ENCODE measurements at regions not wholly inside any gene's neighbourhood (a gene's known extent, or its start where the extent isn't known, plus 50 kb on each side); places are given as distances from the start of the nearest gene placed in this dataset.

- Histone ChIP-seq H3K79me2 (ENCODE audit: insufficient read depth, low read depth, low read length) (no peaks in the 10 kb centered on the region), H3K27ac (ENCODE audit: low read depth, low read length, poor library complexity, severe bottlenecking) (no peak overlapping the region), H3K4me2 (ENCODE audit: low read length) (no peak overlapping the region), H2AFZ (ENCODE audit: low read length) (no peak overlapping the region), H3K9me2 (ENCODE audit: insufficient read depth, low read length) (no peaks in the 10 kb centered on the region), H3K9me3 (ENCODE audit: low read length) (no peaks in the 10 kb centered on the region), H3K36me3 (ENCODE audit: insufficient read depth, low read length) (no peaks in the 10 kb centered on the region), H4K20me1 (ENCODE audit: insufficient read depth, low read length) (no peaks in the 10 kb centered on the region), H3K4me1 (ENCODE audit: insufficient read depth, low read length, poor library complexity, severe bottlenecking) (no peaks in the 10 kb centered on the region), H3K4me3 (ENCODE audit: low read depth, low read length, poor library complexity, severe bottlenecking) (no peak overlapping the region)
- BruUV-seq (replicated peaks) = no TSS peak
- DNase-seq (ENCODE audit: low spot score) = no peak
- POLR2A ChIA-PET = no interaction called here
- TF ChIP-seq EZH2phosphoT487 (IDR thresholded peaks at IDR 0.05; ENCODE audit: borderline replicate concordance, low read depth, low read length) (no peak), CTCF (conservative IDR thresholded peaks at IDR 0.05; ENCODE audit: low read length) (no peak)
- CTCF ChIA-PET (ENCODE audit: unreplicated experiment) = no interaction called here
- intact Hi-C loops (cut with micrococcal nuclease; ENCODE audit: unreplicated experiment) = no loop called here
These were observed 116.8 kb upstream of the GORAB start for GRCh38 chr1:170414989-170415709.

- intact Hi-C loops (cut with micrococcal nuclease; ENCODE audit: unreplicated experiment) = no loop called here
- H3K36me3 ChIP-seq (ENCODE audit: insufficient read depth, low read length) = no peaks in the 10 kb centered on the region
- TF ChIP-seq EZH2phosphoT487 (IDR thresholded peaks at IDR 0.05; ENCODE audit: borderline replicate concordance, low read depth, low read length) = no peak
- no peak for TF ChIP-seq CTCF (conservative IDR thresholded peaks at IDR 0.05; ENCODE audit: low read length)
- H3K4me2 ChIP-seq (ENCODE audit: low read length) = no peak overlapping the region
- H3K9me2 ChIP-seq (ENCODE audit: insufficient read depth, low read length) = no peaks in the 10 kb centered on the region
- ChIA-PET POLR2A (no interaction called here), CTCF (ENCODE audit: unreplicated experiment) (no interaction called here)
- no TSS peak for BruUV-seq (replicated peaks)
- no peak overlapping the region for H2AFZ ChIP-seq (ENCODE audit: low read length)
- no peaks in the 10 kb centered on the region for H4K20me1 ChIP-seq (ENCODE audit: insufficient read depth, low read length)
- no peaks in the 10 kb centered on the region for H3K79me2 ChIP-seq (ENCODE audit: insufficient read depth, low read depth, low read length)
- no peaks in the 10 kb centered on the region for H3K4me1 ChIP-seq (ENCODE audit: insufficient read depth, low read length, poor library complexity, severe bottlenecking)
- H3K4me3 ChIP-seq (ENCODE audit: low read depth, low read length, poor library complexity, severe bottlenecking) = no peak overlapping the region
- no peak overlapping the region for H3K27ac ChIP-seq (ENCODE audit: low read depth, low read length, poor library complexity, severe bottlenecking)
- H3K9me3 ChIP-seq (ENCODE audit: low read length) = no peaks in the 10 kb centered on the region
- DNase-seq (ENCODE audit: low spot score) = no peak
These were observed 116.1 kb upstream of the GORAB start for GRCh38 chr1:170415710-170416372.

GRCh38 chr1:170424346-170424745, 107.6 kb upstream of the GORAB start:
- no peaks in the 10 kb centered on the region for H3K9me3 ChIP-seq (ENCODE audit: low read length)
- BruUV-seq (replicated peaks) = no TSS peak
- CTCF ChIA-PET (ENCODE audit: unreplicated experiment) = no interaction called here

More at GRCh38 chr1:170424346-170424745, 107.6 kb upstream of the GORAB start:
- no peak for DNase-seq (ENCODE audit: low spot score)
- H3K27ac ChIP-seq (ENCODE audit: low read depth, low read length, poor library complexity, severe bottlenecking) = no peak overlapping the region
- TF ChIP-seq EZH2phosphoT487 (IDR thresholded peaks at IDR 0.05; ENCODE audit: borderline replicate concordance, low read depth, low read length) = no peak
- TF ChIP-seq CTCF (conservative IDR thresholded peaks at IDR 0.05; ENCODE audit: low read length) = no peak
- H2AFZ ChIP-seq (ENCODE audit: low read length) = no peak overlapping the region
- POLR2A ChIA-PET = no interaction called here
- H3K9me2 ChIP-seq (ENCODE audit: insufficient read depth, low read length) = no peaks in the 10 kb centered on the region
- H3K4me2 ChIP-seq (ENCODE audit: low read length) = no peak overlapping the region
- H3K4me3 ChIP-seq (ENCODE audit: low read depth, low read length, poor library complexity, severe bottlenecking) = no peak overlapping the region
- no peaks in the 10 kb centered on the region for H3K79me2 ChIP-seq (ENCODE audit: insufficient read depth, low read depth, low read length)
- no peaks in the 10 kb centered on the region for H4K20me1 ChIP-seq (ENCODE audit: insufficient read depth, low read length)
- intact Hi-C loops (cut with micrococcal nuclease; ENCODE audit: unreplicated experiment) = no loop called here
- no peaks in the 10 kb centered on the region for H3K36me3 ChIP-seq (ENCODE audit: insufficient read depth, low read length)
- H3K4me1 ChIP-seq (ENCODE audit: insufficient read depth, low read length, poor library complexity, severe bottlenecking) = no peaks in the 10 kb centered on the region

Data from OCI-LY7 (cell line).